ENCODE measurements at regions not wholly inside any gene's neighbourhood (a gene's known extent, or its start where the extent isn't known, plus 50 kb on each side); places are given as distances from the start of the nearest gene placed in this dataset.

DNA sequence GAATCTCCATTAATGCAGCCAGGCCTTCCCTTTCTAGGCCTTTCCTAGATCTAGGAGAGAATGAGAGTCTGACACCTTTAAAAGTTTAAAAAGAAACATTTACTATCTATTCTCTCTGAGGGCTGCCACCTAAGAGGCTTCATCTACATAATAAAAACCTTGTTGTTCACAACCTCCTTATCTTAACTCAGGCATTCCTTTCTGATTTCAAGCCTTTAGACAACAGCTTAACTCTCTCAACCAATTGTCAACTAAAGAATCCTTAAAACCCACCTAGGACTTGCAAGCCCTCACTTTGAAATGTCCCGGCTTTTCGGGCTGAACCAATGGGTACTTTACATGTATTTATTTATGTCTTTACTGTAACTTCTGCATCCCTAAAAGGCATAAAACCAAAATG is 64.3 kb upstream of the RET start:
- DNase-seq = no peak

DNA sequence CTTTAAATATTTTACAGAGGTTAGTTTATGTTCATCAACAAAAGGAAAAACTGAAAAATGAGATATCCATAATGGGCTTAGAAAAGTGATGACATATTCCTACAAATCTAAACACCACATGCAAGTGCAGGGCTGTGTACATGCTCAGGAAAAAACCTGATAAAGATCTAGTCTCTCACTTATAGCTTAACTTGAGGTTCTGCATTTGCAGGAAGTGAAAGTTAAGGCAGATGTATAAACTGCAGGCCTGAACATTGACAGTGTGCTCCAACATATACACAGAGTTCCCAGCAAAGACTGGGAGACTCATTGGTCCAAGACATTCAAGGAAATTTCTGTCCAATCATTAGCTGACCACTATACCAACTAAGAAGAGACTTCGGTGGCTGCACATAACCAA is 63.8 kb upstream of the RET start:
- no peak for DNase-seq

DNA sequence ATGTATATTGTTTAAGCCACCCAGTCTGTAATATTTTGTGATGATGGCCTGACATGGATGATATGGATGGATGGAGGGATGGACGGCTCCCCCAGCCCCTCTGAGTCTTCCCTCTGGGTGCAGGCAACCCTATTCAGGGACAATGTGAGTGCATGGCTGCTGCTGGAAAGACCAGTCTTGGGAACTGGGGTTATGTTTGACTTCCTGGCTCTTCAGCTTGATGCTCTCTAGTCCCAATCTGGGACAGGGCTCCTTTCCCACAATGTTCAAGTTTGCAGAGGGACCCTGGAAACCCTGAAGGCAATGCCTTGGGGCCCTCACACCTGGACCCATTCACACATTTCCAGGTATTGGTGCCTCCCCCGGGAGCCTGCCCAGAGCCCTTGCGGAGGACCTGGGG is 52.3 kb upstream of the RET start:
- no peak for DNase-seq

DNA sequence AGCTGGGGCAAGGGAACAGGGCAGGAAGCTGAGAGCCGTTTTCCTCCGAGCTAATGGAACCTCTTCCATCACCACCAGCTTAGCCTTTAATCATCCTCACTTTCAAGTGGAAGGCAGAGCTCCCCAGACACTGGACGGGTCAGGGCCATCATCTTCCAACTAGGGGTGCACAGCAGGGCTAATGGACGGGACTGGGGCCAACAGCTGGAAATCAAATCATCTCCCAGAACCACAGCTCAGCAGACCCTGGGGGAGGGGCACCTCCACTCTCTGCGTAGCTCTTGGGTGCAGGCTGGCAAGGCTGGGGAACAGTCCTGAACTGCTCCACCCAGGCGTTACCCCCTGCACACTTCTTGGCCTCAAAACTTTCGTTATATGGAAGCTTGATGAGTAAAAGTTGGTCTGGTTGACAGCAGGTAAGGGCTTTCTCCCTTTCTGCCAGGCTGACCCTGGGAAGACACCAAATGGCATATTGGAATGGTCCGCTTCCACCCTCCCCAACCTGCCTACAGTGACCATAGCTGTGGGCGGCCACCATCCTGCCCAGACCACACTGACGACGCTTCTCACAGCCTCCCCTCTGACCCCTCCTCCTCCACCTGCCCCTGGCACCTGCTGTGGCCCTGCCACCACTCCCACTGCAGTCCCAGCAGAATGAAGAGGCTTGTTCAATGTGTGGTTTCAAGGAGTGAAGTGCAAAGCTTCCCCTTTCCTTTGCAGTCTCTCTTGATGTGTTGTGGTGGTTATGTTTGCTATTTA is 51.7 kb upstream of the RET start:
- no peak for DNase-seq

- no peak for DNase-seq
These were observed 50.6 kb upstream of the RET start for GRCh38 chr10:43026039-43026973.

Measured in CD4-positive, alpha-beta T cell treated with Interleukin-10 for 1 hour (primary cell).